SK-N-SH treated with all-trans-retinoic acid at 6 μM for 48 hours (cell line): ENCODE measurements at regions not wholly inside any gene's neighbourhood (a gene's known extent, or its start where the extent isn't known, plus 50 kb on each side); places are given as distances from the start of the nearest gene placed in this dataset.

ENCODE experiments used
- ATAC-seq: fragments of 200-7000 bp; cut with Tn5 transposase; 3 replicates; pipeline ENCODE4 v1.9.1; 2020; ENCODE audit warnings: mild to moderate bottlenecking, moderate library complexity
- ARNTL ChIP-seq: fragments of 450-650 bp; formaldehyde crosslinking; IDR thresholded peaks from 2 replicates; pipeline ENCODE4 v1.5.0; 2020; ENCODE audit warnings: low read depth, mild to moderate bottlenecking, moderate library complexity, borderline replicate concordance
- BACH2 ChIP-seq: fragments of 250-450 bp; sonication (Bioruptor Pico); IDR thresholded peaks from 2 replicates; pipeline ENCODE4 v1.9.0; 2021; ENCODE audit warnings: mild to moderate bottlenecking, borderline replicate concordance
- CREB5 ChIP-seq: fragments of 250-450 bp; sonication (Bioruptor Pico); IDR thresholded peaks from 2 replicates; pipeline ENCODE4 v1.5.1; 2020; ENCODE audit warnings: low read depth, mild to moderate bottlenecking, moderate library complexity
- CSDC2 ChIP-seq: fragments of 250-450 bp; sonication (Bioruptor Pico); IDR thresholded peaks from 2 replicates; pipeline ENCODE4 v1.5.0; 2020; ENCODE audit warnings: mild to moderate bottlenecking, moderate library complexity
- CSRNP3 ChIP-seq: fragments of 250-450 bp; sonication (Bioruptor Pico); IDR thresholded peaks from 2 replicates; pipeline ENCODE4 v1.5.1; 2021; ENCODE audit warnings: mild to moderate bottlenecking, moderate library complexity
- ESRRG ChIP-seq: fragments of 250-450 bp; sonication (Bioruptor Pico); IDR thresholded peaks from 2 replicates; pipeline ENCODE4 v1.6.1; 2021; ENCODE audit warnings: mild to moderate bottlenecking
- GLIS3 ChIP-seq: fragments of 250-450 bp; sonication (Bioruptor Pico); IDR thresholded peaks from 2 replicates; pipeline ENCODE4 v1.5.0; 2020; ENCODE audit warnings: mild to moderate bottlenecking, moderate library complexity
- ISL1 ChIP-seq: fragments of 250-450 bp; sonication (Bioruptor Pico); IDR thresholded peaks from 2 replicates; pipeline ENCODE4 v2.1.2; 2022; ENCODE audit warnings: mild to moderate bottlenecking, moderate library complexity
- OSR1 ChIP-seq: fragments of 250-450 bp; sonication (Bioruptor Pico); IDR thresholded peaks from 2 replicates; pipeline ENCODE4 v1.8.0; 2022; ENCODE audit warnings: moderate library complexity, mild to moderate bottlenecking, inconsistent platforms
- POU6F1 ChIP-seq: fragments of 250-450 bp; sonication (Bioruptor Pico); IDR thresholded peaks from 2 replicates; pipeline ENCODE4 v1.8.0; 2021; ENCODE audit warnings: low read depth, mild to moderate bottlenecking, moderate library complexity, borderline replicate concordance
- PPARA ChIP-seq: fragments of 250-450 bp; sonication (Bioruptor Pico); IDR thresholded peaks from 2 replicates; pipeline ENCODE4 v1.5.0; 2020; ENCODE audit warnings: mild to moderate bottlenecking, borderline replicate concordance
- RARB ChIP-seq: fragments of 250-450 bp; sonication (Bioruptor Pico); IDR thresholded peaks from 2 replicates; pipeline ENCODE4 v1.8.0; 2021; ENCODE audit warnings: mild to moderate bottlenecking, moderate library complexity
- SNAI2 ChIP-seq: fragments of 250-450 bp; sonication (Bioruptor Pico); IDR thresholded peaks from 2 replicates; pipeline ENCODE4 v1.5.0; 2020; ENCODE audit warnings: mild to moderate bottlenecking, moderate library complexity
- TCF4 ChIP-seq: fragments of 250-450 bp; sonication (Bioruptor Pico); IDR thresholded peaks from 2 replicates; pipeline ENCODE4 v1.8.0; 2021; ENCODE audit warnings: mild to moderate bottlenecking, moderate library complexity, borderline replicate concordance
- TOX ChIP-seq: fragments of 250-450 bp; sonication (Bioruptor Pico); IDR thresholded peaks from 2 replicates; pipeline ENCODE4 v1.8.0; 2021; ENCODE audit warnings: mild to moderate bottlenecking, moderate library complexity, borderline replicate concordance
- TSHZ2 ChIP-seq: fragments of 250-450 bp; sonication (Bioruptor Pico); IDR thresholded peaks from 2 replicates; pipeline ENCODE4 v1.5.0; 2020; ENCODE audit warnings: mild to moderate bottlenecking, moderate library complexity
- ZC3H10 ChIP-seq: fragments of 250-450 bp; sonication (Bioruptor Pico); IDR thresholded peaks from 2 replicates; pipeline ENCODE4 v1.5.1; 2021; ENCODE audit warnings: mild to moderate bottlenecking, moderate library complexity
- ZFP3 ChIP-seq: fragments of 250-450 bp; sonication (Bioruptor Pico); IDR thresholded peaks from 2 replicates; pipeline ENCODE4 v1.5.0; 2020; ENCODE audit warnings: mild to moderate bottlenecking, moderate library complexity
- ZFP30 ChIP-seq: fragments of 450-650 bp; formaldehyde crosslinking; IDR thresholded peaks from 2 replicates; pipeline ENCODE4 v1.5.0; 2022; ENCODE audit warnings: mild to moderate bottlenecking, moderate library complexity
- ZNF565 ChIP-seq: fragments of 450-650 bp; formaldehyde crosslinking; conservative IDR thresholded peaks from 2 replicates; pipeline ENCODE4 v1.5.0; 2020; ENCODE audit warnings: low read depth, mild to moderate bottlenecking, moderate library complexity
- ZNF70 ChIP-seq: fragments of 450-650 bp; formaldehyde crosslinking; IDR thresholded peaks from 2 replicates; pipeline ENCODE4 v1.5.0; 2020; ENCODE audit warnings: mild to moderate bottlenecking, moderate library complexity
- ZNF8 ChIP-seq: fragments of 450-650 bp; formaldehyde crosslinking; IDR thresholded peaks from 2 replicates; pipeline ENCODE4 v1.5.0; 2020; ENCODE audit warnings: mild to moderate bottlenecking, moderate library complexity

GRCh38 chr12:85587158-85587557 is 249.1 kb downstream of the RASSF9 start (continued):
- TF ChIP-seq TCF4 (CRISPR knock-in tag): no peak
- TF ChIP-seq ZFP3 (CRISPR knock-in tag): no peak

- no peak for ATAC-seq
- no peak for TF ChIP-seq ZC3H10 (CRISPR knock-in tag)
- TF ChIP-seq TSHZ2 (CRISPR knock-in tag): no peak
- no peak for TF ChIP-seq ZFP30 (CRISPR knock-in tag)
- TF ChIP-seq RARB (CRISPR knock-in tag): no peak
- TF ChIP-seq PPARA: no peak
- no peak for TF ChIP-seq SNAI2 (CRISPR knock-in tag)
- no peak for TF ChIP-seq TOX (CRISPR knock-in tag)
- no peak for TF ChIP-seq CSRNP3 (CRISPR knock-in tag)
- no peak for TF ChIP-seq CREB5 (CRISPR knock-in tag)
- TF ChIP-seq ESRRG (CRISPR knock-in tag): no peak
- no peak for TF ChIP-seq ZFP3 (CRISPR knock-in tag)
- TF ChIP-seq BACH2 (CRISPR knock-in tag): no peak
Observed at GRCh38 chr12:85588221-85588620, 248.0 kb downstream of the RASSF9 start.

GRCh38 chr12:85600841-85601240 is 235.4 kb downstream of the RASSF9 start:
- no peak for ATAC-seq
- no peak for TF ChIP-seq ZC3H10 (CRISPR knock-in tag)
- no peak for TF ChIP-seq CSDC2 (CRISPR knock-in tag)
- no peak for TF ChIP-seq TOX (CRISPR knock-in tag)
- no peak for TF ChIP-seq ZFP30 (CRISPR knock-in tag)
- no peak for TF ChIP-seq ZNF565
- TF ChIP-seq CSRNP3 (CRISPR knock-in tag): no peak
- TF ChIP-seq POU6F1: no peak
- TF ChIP-seq ZNF70: no peak
- TF ChIP-seq BACH2 (CRISPR knock-in tag): no peak
- no peak for TF ChIP-seq RARB (CRISPR knock-in tag)
- TF ChIP-seq ZFP3 (CRISPR knock-in tag): no peak
- no peak for TF ChIP-seq SNAI2 (CRISPR knock-in tag)
- no peak for TF ChIP-seq ARNTL (CRISPR knock-in tag)
- TF ChIP-seq ISL1 (CRISPR knock-in tag): no peak
- TF ChIP-seq GLIS3 (CRISPR knock-in tag): no peak

- no peak for ATAC-seq
- TF ChIP-seq ISL1 (CRISPR knock-in tag) (no peak), ZFP30 (CRISPR knock-in tag) (no peak), POU6F1 (no peak), OSR1 (CRISPR knock-in tag) (no peak), ZNF8 (CRISPR knock-in tag) (no peak), CSDC2 (CRISPR knock-in tag) (no peak), TCF4 (CRISPR knock-in tag) (no peak), ESRRG (CRISPR knock-in tag) (no peak), SNAI2 (CRISPR knock-in tag) (no peak), RARB (CRISPR knock-in tag) (no peak), ARNTL (CRISPR knock-in tag) (no peak), TOX (CRISPR knock-in tag) (no peak), ZNF70 (no peak), ZC3H10 (CRISPR knock-in tag) (no peak), ZFP3 (CRISPR knock-in tag) (no peak), CREB5 (CRISPR knock-in tag) (no peak), PPARA (no peak)
Observed at GRCh38 chr12:85603556-85603955, 232.7 kb downstream of the RASSF9 start.
